Activated CD8-positive, alpha-beta memory T cell treated with anti-CD3 and anti-CD28 coated beads for 48 hours (primary cell): ENCODE measurements at regions not wholly inside any gene's neighbourhood (a gene's known extent, or its start where the extent isn't known, plus 50 kb on each side); places are given as distances from the start of the nearest gene placed in this dataset.
"Not testable (repeated sequence)": the region's sequence is repeated elsewhere in the genome, so short reads cannot be mapped to it uniquely, and the experiment has no call there.

Experiments
- DNase-seq, 3 experiments: peaks; one replicate each; pipeline ENCODE4 v3.0.0-alpha.2; 2020; ENCODE audit warnings: low read depth in 2 of 3, low spot score in 2 of 3

DNA sequence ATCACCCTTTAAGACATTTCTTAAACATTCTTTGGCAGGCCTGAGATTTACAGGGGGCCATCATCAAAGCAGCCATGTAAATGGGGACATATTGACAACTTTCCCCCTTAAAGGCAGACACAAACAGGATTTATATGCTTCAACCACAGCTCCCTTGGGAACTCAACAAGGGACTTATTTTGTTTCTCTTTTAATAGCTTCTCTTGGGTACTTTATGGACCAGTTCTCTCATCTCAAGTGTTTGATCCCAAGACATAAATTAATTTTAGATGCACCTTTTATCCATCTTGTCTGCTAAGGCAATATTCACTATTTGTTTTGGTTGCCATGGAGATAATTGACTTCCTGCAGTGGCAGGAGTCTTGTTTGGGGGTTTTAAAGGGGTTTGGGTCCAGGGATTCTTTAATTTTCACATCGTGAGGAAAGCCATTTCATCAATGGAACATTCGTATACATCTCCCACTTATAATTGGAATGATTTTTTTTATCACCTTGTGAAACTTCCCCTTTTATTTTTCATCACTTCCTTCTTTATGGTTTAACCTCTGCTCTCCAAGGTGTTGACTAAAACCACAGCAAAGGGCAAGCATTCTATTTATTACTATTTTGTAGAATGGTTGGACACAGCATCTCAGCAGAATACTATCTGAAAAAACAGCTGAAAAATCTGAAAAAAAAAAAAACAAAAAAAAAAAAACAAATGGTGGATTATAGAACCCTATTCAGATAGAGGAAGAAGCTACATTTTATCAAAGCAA, 726.0 kb downstream of the DIAPH3 start:
- DNase-seq, result no peak

GRCh38 chr13:59439776-59440428, 723.8 kb downstream of the DIAPH3 start:
- no peak for DNase-seq

GRCh38 chr13:59441068-59441467, 722.7 kb downstream of the DIAPH3 start:
- DNase-seq, result not testable (repeated sequence)

DNA sequence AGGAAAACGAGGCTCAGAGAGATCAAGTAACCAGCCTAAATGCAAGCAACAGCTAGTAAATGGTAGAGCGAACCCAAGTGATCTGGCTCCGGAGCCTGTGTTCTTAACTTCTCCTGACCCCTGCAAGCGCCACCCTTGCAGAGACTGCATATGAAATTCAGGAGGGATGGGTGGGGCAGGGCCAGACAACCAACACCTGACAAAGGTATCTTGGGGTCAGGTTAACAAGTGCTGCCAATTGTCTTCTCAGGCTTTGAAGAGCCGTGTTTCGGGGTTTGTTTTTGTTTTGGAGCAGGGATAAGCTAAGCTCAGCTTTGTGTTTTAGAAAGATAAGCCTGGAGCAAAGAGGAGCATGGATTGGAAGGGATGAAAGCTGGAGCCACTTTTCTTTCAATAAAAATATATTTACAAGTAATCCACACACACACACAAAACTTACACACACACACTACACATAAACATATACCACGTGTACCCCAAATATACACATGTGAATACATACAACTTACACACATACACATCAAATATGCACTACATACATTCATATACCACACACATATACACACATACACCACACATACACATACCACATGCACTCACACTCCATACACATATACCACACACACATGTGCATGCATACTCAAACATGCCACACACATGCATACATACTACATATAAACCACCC, 722.0 kb downstream of the DIAPH3 start:
- DNase-seq, result no peak

- no peak for DNase-seq
These were observed 721.3 kb downstream of the DIAPH3 start for GRCh38 chr13:59442461-59442860.

DNA sequence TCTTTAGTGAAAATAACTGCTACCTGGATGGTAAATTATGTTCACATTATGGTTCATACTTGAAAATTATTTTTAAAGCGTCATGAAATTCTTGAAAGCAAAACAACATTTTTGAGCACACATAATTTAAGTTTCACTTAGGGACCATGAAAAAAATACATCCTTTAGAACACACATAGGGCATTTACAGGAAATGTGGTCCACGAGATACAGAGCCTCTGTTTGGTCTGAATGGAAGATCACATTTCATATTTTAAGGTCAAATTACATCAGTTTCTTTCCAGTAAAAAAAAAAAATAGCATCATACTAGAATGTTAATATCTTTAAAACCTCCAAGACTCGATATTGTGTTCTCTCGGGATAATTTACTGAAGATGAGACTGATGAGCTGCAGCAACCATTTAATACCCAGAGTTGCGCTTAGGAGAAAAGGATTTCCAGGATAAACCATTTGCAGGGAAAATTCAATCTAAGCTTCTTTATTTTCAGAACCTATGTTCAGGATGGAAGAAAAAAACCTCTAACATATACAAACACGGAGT, 720.7 kb downstream of the DIAPH3 start:
- no peak for DNase-seq

DNA sequence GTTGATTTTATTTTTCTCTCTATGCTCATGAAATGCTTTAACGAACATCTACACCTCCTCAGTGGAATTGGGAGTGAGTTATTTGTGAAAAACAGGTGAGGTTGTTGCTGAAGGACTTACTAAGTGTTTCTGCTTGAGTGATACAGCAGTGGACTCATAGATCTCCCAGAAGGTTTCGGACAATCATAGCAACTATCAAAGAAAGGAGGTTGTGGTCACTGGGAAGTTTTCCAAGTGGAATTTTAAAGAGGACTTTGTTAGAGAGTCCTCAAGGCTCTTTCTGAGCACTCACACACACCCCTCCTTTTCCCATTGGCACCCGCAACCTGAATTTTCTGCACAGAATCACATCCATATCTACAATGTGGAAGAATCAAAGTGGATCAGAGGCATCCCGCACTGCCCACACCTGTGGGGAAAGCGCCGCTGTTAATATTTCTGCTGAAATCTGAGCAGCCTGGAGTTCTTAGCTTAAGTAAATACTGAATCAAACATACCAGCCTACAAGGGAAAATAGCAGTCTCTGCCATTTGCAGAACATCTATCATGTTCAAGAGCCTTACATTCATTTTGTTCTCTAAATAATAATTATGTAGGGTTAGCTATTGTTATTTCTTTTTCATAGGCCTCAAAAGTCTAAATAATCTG, 719.4 kb downstream of the DIAPH3 start:
- DNase-seq, result no peak

- DNase-seq, result no peak
These were observed 717.9 kb downstream of the DIAPH3 start for GRCh38 chr13:59445812-59446211.

GRCh38 chr13:59446391-59446790, 717.3 kb downstream of the DIAPH3 start:
- DNase-seq, result no peak

GRCh38 chr13:59447031-59447430, 716.7 kb downstream of the DIAPH3 start:
- DNase-seq, result no peak

DNA sequence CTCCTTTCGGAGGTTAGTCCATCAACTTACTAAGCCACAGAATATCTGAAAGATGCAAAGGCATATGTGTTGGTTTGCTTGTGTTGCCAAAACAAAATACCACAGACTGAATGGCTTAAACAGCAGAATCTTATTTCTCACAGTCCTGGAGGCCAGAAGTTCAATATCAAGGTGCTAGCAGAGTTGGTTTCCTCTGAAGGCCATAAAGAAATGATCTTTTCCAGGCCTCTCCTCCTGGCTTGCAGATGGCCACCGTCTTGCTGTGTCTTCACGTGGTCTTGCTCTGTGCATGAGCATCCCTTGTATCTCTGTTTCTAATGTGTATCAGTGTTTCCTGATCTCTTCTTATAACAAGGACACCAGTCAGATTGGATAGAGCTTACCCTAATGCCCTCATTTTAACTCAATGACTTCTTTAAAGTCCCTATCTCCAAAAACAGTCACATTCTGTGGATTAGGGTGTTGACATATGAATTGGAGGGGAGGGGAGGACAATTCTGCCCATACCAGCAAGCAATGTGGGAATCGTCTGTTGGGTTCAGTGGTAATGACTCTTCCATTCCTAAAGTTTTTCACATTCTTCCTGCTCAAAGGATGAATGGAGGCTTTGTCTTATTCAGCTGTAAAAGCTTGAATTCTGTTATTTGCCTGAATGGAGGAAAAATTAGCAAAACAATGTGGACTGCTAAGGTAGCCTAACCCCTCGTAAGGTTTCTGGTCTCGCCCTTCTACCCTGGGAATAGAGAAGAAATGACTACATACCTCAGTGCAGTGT, 715.7 kb downstream of the DIAPH3 start:
- no peak for DNase-seq

GRCh38 chr13:59449750-59450149, 714.0 kb downstream of the DIAPH3 start:
- no peak for DNase-seq

GRCh38 chr13:59450229-59450628, 713.5 kb downstream of the DIAPH3 start:
- no peak for DNase-seq

DNA sequence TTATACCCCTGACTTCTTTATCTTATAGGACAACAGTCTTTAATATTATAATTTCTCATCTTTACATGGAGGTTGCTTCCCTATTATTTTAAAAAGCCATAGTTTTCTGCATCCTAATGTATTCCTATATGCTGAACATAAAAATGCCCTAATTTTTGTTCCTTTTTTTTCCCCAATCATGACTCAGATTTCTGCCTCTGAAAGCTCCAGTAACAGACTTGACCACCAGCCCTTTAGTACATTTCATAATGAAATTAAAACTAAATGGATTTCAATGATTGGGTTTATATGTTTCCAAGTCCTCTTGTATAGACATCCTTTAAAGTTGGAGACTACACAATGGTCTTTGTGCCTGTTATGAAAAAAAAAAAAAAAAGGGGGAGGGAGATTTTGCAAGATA, 712.5 kb downstream of the DIAPH3 start:
- no peak for DNase-seq

GRCh38 chr13:59452189-59452890, 711.4 kb downstream of the DIAPH3 start:
- DNase-seq, result no peak

GRCh38 chr13:59458908-59459579, 704.7 kb downstream of the DIAPH3 start:
- no peak for DNase-seq

- DNase-seq, result no peak
These were observed 703.8 kb downstream of the DIAPH3 start for GRCh38 chr13:59459972-59460371.

DNA sequence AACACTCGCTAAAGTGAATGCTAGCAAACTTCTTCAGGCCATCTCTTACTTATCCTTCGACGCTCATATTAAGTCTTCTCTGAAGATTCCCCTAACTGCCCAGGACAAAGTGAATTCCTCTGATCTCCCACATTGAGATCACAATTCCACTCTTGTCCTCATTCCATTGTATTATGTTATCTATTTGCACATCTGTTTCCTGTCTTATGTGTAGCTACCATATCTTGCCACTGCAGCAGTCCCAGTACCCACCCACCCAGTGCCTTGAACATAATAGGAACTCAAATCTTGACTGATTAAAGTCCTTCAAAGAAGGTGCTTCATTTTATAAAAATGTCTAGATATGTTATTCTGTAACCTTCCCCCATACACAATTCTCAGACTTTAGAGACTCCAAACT, 702.3 kb downstream of the DIAPH3 start:
- no peak for DNase-seq

DNA sequence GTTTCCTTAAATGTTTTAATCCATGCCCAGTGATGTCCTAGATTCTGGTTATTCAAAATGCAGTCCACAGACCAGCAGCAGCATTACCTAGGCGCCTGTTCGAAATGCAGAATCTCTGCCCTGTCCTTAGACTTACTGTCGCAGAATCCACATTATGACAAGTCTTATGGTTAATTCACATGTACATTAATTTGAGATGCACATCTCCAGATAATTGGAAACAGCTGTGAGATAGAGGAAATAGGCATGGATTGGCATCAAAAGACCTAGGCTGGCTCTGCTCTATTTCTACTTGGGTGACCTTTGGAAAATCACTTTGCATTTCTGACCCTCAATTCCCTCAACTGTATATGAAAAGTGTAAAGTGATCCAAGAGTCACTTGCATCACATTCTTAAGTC, 700.7 kb downstream of the DIAPH3 start:
- no peak for DNase-seq

DNA sequence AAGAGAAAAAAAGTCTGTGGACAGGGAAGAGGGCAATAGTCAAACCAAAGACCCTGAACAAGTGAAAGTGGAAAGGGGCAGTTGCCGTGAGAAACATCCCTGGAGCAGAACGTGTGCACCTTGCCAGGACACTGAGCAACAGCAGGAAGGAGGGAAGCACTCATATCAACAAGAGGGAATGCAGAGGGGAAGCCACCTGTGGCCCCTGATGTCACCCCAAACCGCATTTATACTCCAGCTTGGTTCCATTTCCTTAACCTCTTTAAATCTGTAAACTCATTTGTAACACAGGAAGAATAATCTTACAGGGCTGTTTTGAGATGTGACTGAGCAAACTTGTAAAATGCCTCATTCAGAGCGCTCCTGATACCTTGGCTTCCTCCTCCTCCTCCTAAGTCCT, 698.8 kb downstream of the DIAPH3 start:
- DNase-seq, result no peak
